A673 (cell line): ENCODE measurements at regions not wholly inside any gene's neighbourhood (a gene's known extent, or its start where the extent isn't known, plus 50 kb on each side); places are given as distances from the start of the nearest gene placed in this dataset.

Experiments used
- BruUV-seq: library from RNA; stranded (reverse); fragments of 400-500 nt; replicated peaks from 2 replicates; lab custom pipeline; 2021; lab: Mats Ljungman, UMichigan
- CTCF ChIA-PET: fragments of 300-600 bp; sonication (Branson Sonifier 250); formaldehyde crosslinking; loops from one replicate; lab custom pipeline; 2022; ENCODE audit warnings: antibody characterized with exemption; lab: Charles Lee
- POLR2A ChIA-PET: fragments of 300-600 bp; sonication (Branson Sonifier 250); formaldehyde crosslinking; loops from one replicate; lab custom pipeline; 2022; ENCODE audit warnings: antibody characterized with exemption; ENCODE audit not compliant: low non-redundant PET; lab: Charles Lee
- DNase-seq: peaks from one replicate; pipeline ENCODE4 v3.0.0-alpha.2; 2015; ENCODE audit warnings: low spot score
- H3K27ac ChIP-seq: fragments of 200-600 bp; sonication (generic); 2 replicates; pipeline ENCODE4 v1.5.1; 2016; ENCODE audit warnings: mixed run types, low read depth, mild to moderate bottlenecking, mixed read lengths, antibody characterized with exemption, low read length; ENCODE audit not compliant: poor library complexity, severe bottlenecking
- H3K27me3 ChIP-seq: fragments of 200-600 bp; sonication (generic); replicated peaks from 2 replicates; pipeline ENCODE4 v1.6.1; 2017; ENCODE audit warnings: mixed run types, low read depth, mild to moderate bottlenecking, mixed read lengths, antibody characterized with exemption, low read length; ENCODE audit not compliant: insufficient read depth, poor library complexity
- H3K36me3 ChIP-seq: fragments of 200-600 bp; sonication (generic); 2 replicates; pipeline ENCODE4 v1.6.1; 2016; ENCODE audit warnings: mixed run types, mild to moderate bottlenecking, mixed read lengths, antibody characterized with exemption, low read length; ENCODE audit not compliant: insufficient read depth, poor library complexity, severe bottlenecking
- H3K4me1 ChIP-seq: fragments of 200-600 bp; sonication (generic); 2 replicates; pipeline ENCODE4 v1.6.1; 2017; ENCODE audit warnings: mixed run types, mild to moderate bottlenecking, mixed read lengths, antibody characterized with exemption, low read length; ENCODE audit not compliant: insufficient read depth, poor library complexity, severe bottlenecking
- H3K4me3 ChIP-seq: fragments of 200-600 bp; sonication (generic); 2 replicates; pipeline ENCODE4 v1.5.1; 2016; ENCODE audit warnings: low read depth, mixed run types, mild to moderate bottlenecking, mixed read lengths, low read length; ENCODE audit not compliant: poor library complexity, severe bottlenecking
- H3K9me3 ChIP-seq: fragments of 200-600 bp; sonication (generic); 2 replicates; pipeline ENCODE4 v1.6.1; 2016; ENCODE audit warnings: mixed run types, low read depth, mild to moderate bottlenecking, mixed read lengths, antibody characterized with exemption, low read length; ENCODE audit not compliant: poor library complexity, severe bottlenecking
- EZH2 ChIP-seq: fragments of 200-600 bp; sonication (generic); IDR thresholded peaks from 2 replicates; pipeline ENCODE4 v1.6.1; 2017; ENCODE audit warnings: borderline replicate concordance, low read depth, mild to moderate bottlenecking, mixed read lengths, antibody characterized with exemption, low read length; ENCODE audit not compliant: poor library complexity, severe bottlenecking
- intact Hi-C: fragments of 100-400 bp; cut with micrococcal nuclease; formaldehyde crosslinking; loops from one replicate; pipeline ENCODE4 v1.10.0; 2022; ENCODE audit not compliant: unreplicated experiment
- TF ChIP-seq, protein P1 (sequence below): fragments of 300-800, 200-600 bp; sonication (generic); conservative IDR thresholded peaks from 2 replicates; pipeline ENCODE4 v1.5.1; 2017; ENCODE audit warnings: low read depth, mild to moderate bottlenecking, antibody characterized with exemption, low read length, moderate library complexity, mixed read lengths

DNA sequence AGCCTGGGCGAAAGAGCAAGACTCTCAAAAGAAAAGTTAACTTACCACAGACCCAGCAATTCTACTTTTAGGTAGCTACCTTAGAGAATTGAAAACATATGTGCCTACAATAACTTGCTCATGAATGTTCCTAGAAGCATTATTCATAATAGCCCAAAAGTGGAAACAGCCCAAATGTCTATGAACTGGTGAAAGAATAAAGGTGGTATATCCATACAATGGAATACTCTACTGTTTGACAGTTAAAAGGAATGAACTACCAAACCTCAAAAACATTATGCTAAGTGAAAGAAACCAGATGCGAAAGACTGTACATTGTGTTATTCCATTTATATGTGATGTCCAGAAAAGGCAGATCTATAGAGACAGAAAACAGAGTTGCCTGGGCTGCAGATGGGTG is 131.4 kb downstream of the UCHL1 start:
- no TSS peak for BruUV-seq
- intact Hi-C loops = no loop called here
- no peak overlapping the region for H3K27ac ChIP-seq
- ChIA-PET POLR2A (no interaction called here), CTCF (no interaction called here)
- H3K9me3 ChIP-seq = no peaks in the 10 kb centered on the region
- TF ChIP-seq, protein P1, sequence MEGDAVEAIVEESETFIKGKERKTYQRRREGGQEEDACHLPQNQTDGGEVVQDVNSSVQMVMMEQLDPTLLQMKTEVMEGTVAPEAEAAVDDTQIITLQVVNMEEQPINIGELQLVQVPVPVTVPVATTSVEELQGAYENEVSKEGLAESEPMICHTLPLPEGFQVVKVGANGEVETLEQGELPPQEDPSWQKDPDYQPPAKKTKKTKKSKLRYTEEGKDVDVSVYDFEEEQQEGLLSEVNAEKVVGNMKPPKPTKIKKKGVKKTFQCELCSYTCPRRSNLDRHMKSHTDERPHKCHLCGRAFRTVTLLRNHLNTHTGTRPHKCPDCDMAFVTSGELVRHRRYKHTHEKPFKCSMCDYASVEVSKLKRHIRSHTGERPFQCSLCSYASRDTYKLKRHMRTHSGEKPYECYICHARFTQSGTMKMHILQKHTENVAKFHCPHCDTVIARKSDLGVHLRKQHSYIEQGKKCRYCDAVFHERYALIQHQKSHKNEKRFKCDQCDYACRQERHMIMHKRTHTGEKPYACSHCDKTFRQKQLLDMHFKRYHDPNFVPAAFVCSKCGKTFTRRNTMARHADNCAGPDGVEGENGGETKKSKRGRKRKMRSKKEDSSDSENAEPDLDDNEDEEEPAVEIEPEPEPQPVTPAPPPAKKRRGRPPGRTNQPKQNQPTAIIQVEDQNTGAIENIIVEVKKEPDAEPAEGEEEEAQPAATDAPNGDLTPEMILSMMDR = no peak
- TF ChIP-seq EZH2 = no peak
- no peaks in the 10 kb centered on the region for H3K4me1 ChIP-seq
- peaks cover 6% of the 10 kb centered on the region for H3K27me3 ChIP-seq
- no peak for DNase-seq
- H3K4me3 ChIP-seq = no peak overlapping the region
- no peaks in the 10 kb centered on the region for H3K36me3 ChIP-seq

DNA sequence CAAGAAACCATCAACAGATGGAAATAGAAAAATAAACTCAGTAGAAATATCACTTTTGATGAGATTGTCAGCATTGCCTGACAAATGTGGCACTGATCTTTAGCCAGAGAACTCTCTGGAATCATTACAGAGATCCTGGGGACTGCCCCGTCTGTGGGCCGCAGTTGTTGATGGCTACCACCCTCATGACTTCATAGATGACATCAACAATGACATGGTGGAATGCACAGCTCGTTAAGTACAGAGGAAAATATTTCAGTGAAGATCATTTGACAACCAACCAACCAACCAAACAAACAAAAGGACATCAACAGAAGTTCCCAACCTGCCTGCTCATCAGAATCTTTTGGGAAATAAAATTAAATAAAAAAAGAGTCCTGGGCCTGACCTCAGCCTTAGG is 132.6 kb downstream of the UCHL1 start:
- BruUV-seq = no TSS peak
- no peak for TF ChIP-seq EZH2
- TF ChIP-seq, protein P1 = no peak
- intact Hi-C loops = no loop called here
- H3K9me3 ChIP-seq = no peaks in the 10 kb centered on the region
- no peaks in the 10 kb centered on the region for H3K36me3 ChIP-seq
- no peak overlapping the region for H3K4me3 ChIP-seq
- POLR2A ChIA-PET = no interaction called here
- no peak for DNase-seq
- CTCF ChIA-PET = no interaction called here
- H3K27me3 ChIP-seq = peaks cover 6% of the 10 kb centered on the region
- no peak overlapping the region for H3K27ac ChIP-seq
- no peaks in the 10 kb centered on the region for H3K4me1 ChIP-seq

- Histone ChIP-seq H3K9me3 (no peaks in the 10 kb centered on the region), H3K27ac (no peak overlapping the region), H3K4me3 (no peak overlapping the region), H3K27me3 (peaks cover 6% of the 10 kb centered on the region), H3K36me3 (no peaks in the 10 kb centered on the region), H3K4me1 (no peaks in the 10 kb centered on the region)
- no TSS peak for BruUV-seq
- DNase-seq = no peak
- ChIA-PET POLR2A (no interaction called here), CTCF (no interaction called here)
- intact Hi-C loops = no loop called here
- TF ChIP-seq, protein P1 = no peak
- no peak for TF ChIP-seq EZH2
These were observed 133.9 kb downstream of the UCHL1 start for GRCh38 chr4:41390661-41391060.
